PC-3 (cell line): ENCODE measurements at regions not wholly inside any gene's neighbourhood (a gene's known extent, or its start where the extent isn't known, plus 50 kb on each side); places are given as distances from the start of the nearest gene placed in this dataset.

Source experiments
- CTCF ChIP-seq: fragments of 300-600 bp; sonication (generic); conservative IDR thresholded peaks from 2 replicates; pipeline ENCODE4 v1.5.1; 2017; ENCODE audit warnings: antibody characterized with exemption, low read depth, mild to moderate bottlenecking, low read length
- EZH2 ChIP-seq: fragments of 300-600 bp; sonication (generic); IDR thresholded peaks from one replicate; pipeline ENCODE4 v1.6.1; 2017; ENCODE audit warnings: antibody characterized with exemption, mild to moderate bottlenecking, low read length; ENCODE audit not compliant: unreplicated experiment
- EZH2phosphoT487 ChIP-seq: fragments of 300-600 bp; sonication (generic); IDR thresholded peaks from 2 replicates; pipeline ENCODE4 v1.6.1; 2018; ENCODE audit warnings: mild to moderate bottlenecking, antibody characterized with exemption, low read length, borderline replicate concordance

GRCh38 chr5:8650186-8650585 is 781.2 kb downstream of the MTRR start:
- TF ChIP-seq CTCF (peak; percentile 37), EZH2 (no peak), EZH2phosphoT487 (no peak)
